CD14-positive monocyte (primary cell): ENCODE measurements at regions not wholly inside any gene's neighbourhood (a gene's known extent, or its start where the extent isn't known, plus 50 kb on each side); places are given as distances from the start of the nearest gene placed in this dataset.

ENCODE experiments used
- DNase-seq, 3 donors: peaks; one replicate each; pipeline ENCODE4 v3.0.0-alpha.2; 2011 to 2022
- H2AFZ ChIP-seq: 2 replicates; pipeline ENCODE4 v1.6.0; 2012; ENCODE audit warnings: mild to moderate bottlenecking, low read depth, low read length, inconsistent platforms; ENCODE audit not compliant: insufficient read depth, poor library complexity, severe bottlenecking
- H3K27ac ChIP-seq, 2 donors: 1 replicate in 1 of 2; 2 replicates in 1 of 2; pipeline ENCODE4 v1.5.1; 2012 to 2013; ENCODE audit warnings: low read length in 2 of 2, control low read depth in 1 of 2, inconsistent platforms in 1 of 2, low read depth in 1 of 2, mild to moderate bottlenecking in 1 of 2
- H3K27me3 ChIP-seq, 2 donors: one replicate each; pipeline versions ENCODE4 v1.6.0 to v1.6.1; 2011 to 2013; ENCODE audit warnings: low read length in 2 of 2; ENCODE audit not compliant: control insufficient read depth in 2 of 2, insufficient read depth in 2 of 2
- H3K36me3 ChIP-seq, 2 donors: replicated peaks in 1 of 2; 1 replicate in 1 of 2; 2 replicates in 1 of 2; pipeline versions ENCODE4 v1.5.1 to v1.6.1; 2012 to 2013; ENCODE audit warnings: low read length in 2 of 2, control low read depth in 1 of 2, inconsistent platforms in 1 of 2, mild to moderate bottlenecking in 1 of 2; ENCODE audit not compliant: insufficient read depth in 2 of 2, control insufficient read depth in 1 of 2
- H3K4me1 ChIP-seq, 2 donors: 1 replicate in 1 of 2; 2 replicates in 1 of 2; pipeline versions ENCODE4 v1.5.1 to v1.6.1; 2012 to 2013; ENCODE audit warnings: low read length in 2 of 2, control low read depth in 1 of 2, inconsistent platforms in 1 of 2, mild to moderate bottlenecking in 1 of 2, moderate library complexity in 1 of 2; ENCODE audit not compliant: insufficient read depth in 2 of 2, control insufficient read depth in 1 of 2
- H3K4me2 ChIP-seq: replicated peaks from 2 replicates; pipeline ENCODE3; 2012; ENCODE audit warnings: low read length, moderate library complexity, mild to moderate bottlenecking; ENCODE audit not compliant: poor library complexity, severe bottlenecking; ENCODE audit errors: extremely low read depth
- H3K4me3 ChIP-seq, 3 experiments: fragments of 200-600 bp in 1 of 3; sonication (generic) in 1 of 3; replicated peaks in 1 of 3; 1 replicate in 2 of 3; 2 replicates in 1 of 3; pipeline ENCODE4 v1.5.1; 2011 to 2013; ENCODE audit warnings: low read length in 3 of 3, mild to moderate bottlenecking in 3 of 3, control low read depth in 2 of 3, low read depth in 2 of 3, inconsistent platforms in 1 of 3, moderate library complexity in 1 of 3
- H3K79me2 ChIP-seq: 2 replicates; pipeline ENCODE4 v1.6.0; 2012; ENCODE audit warnings: mild to moderate bottlenecking, control low read depth, inconsistent platforms, low read length, moderate library complexity; ENCODE audit not compliant: insufficient read depth
- H3K9ac ChIP-seq: 2 replicates; pipeline ENCODE4 v1.6.0; 2017; ENCODE audit warnings: low read length, mild to moderate bottlenecking; ENCODE audit not compliant: insufficient read depth, poor library complexity, severe bottlenecking
- H3K9me3 ChIP-seq, 2 donors: replicated peaks in 1 of 2; 1 replicate in 1 of 2; 2 replicates in 1 of 2; pipeline versions ENCODE4 v1.5.1 to v1.6.1; 2012 to 2013; ENCODE audit warnings: low read length in 2 of 2, control low read depth in 1 of 2; ENCODE audit not compliant: control insufficient read depth in 1 of 2, insufficient read depth in 1 of 2
- H4K20me1 ChIP-seq: 2 replicates; pipeline ENCODE4 v1.6.0; 2012; ENCODE audit warnings: mild to moderate bottlenecking, low read length, control low read depth, moderate library complexity; ENCODE audit not compliant: insufficient read depth
- H3K27ac Mint-ChIP-seq, 7 donors: one replicate each; pipeline ENCODE4 v1.8.0; 2020; ENCODE audit warnings: mild to moderate bottlenecking in 7 of 7, mixed read lengths in 7 of 7, moderate library complexity in 6 of 7, inconsistent platforms in 2 of 7
- H3K27me3 Mint-ChIP-seq, 3 donors: one replicate each; pipeline ENCODE4 v1.8.0; 2021 to 2022; ENCODE audit warnings: low read depth in 3 of 3, mild to moderate bottlenecking in 3 of 3, mixed read lengths in 3 of 3, moderate library complexity in 3 of 3, inconsistent platforms in 1 of 3
- H3K36me3 Mint-ChIP-seq, 2 donors: one replicate each; pipeline ENCODE4 v1.8.0; 2020; ENCODE audit warnings: mixed read lengths in 2 of 2, inconsistent platforms in 1 of 2, mild to moderate bottlenecking in 1 of 2
- H3K4me1 Mint-ChIP-seq: one replicate; pipeline ENCODE4 v1.8.0; 2020; ENCODE audit warnings: mild to moderate bottlenecking, mixed read lengths
- H3K4me3 Mint-ChIP-seq, 2 donors: one replicate each; pipeline ENCODE4 v1.8.0; 2020; ENCODE audit warnings: mild to moderate bottlenecking in 2 of 2, mixed read lengths in 2 of 2, moderate library complexity in 1 of 2
- H3K9me3 Mint-ChIP-seq, 7 donors: one replicate each; pipeline ENCODE4 v1.8.0; 2020 to 2022; ENCODE audit warnings: mixed read lengths in 7 of 7, mild to moderate bottlenecking in 6 of 7, moderate library complexity in 6 of 7, inconsistent platforms in 2 of 7
- CTCF ChIP-seq: fragments of 200-600 bp; IDR thresholded peaks from one replicate; pipeline ENCODE4 v1.8.0; 2022; ENCODE audit warnings: antibody characterized with exemption, mild to moderate bottlenecking
- WGBS: methylation state at CpG from one replicate; pipeline ENCODE4 v1.1.5; 2013; ENCODE audit warnings: missing lambda C conversion rate; ENCODE audit not compliant: insufficient coverage; 5-methylcytosine and 5-hydroxymethylcytosine counted together
- intact Hi-C, 2 donors: fragments of 100-400 bp; cut with micrococcal nuclease; formaldehyde crosslinking; loops; one replicate each; pipeline versions ENCODE4 v1.15.0 to v1.15.1; 2023

- H3K4me1 Mint-ChIP-seq = no peaks in the 10 kb centered on the region
- H3K9ac ChIP-seq = no peak overlapping the region
- H3K4me2 ChIP-seq = no peak overlapping the region
- no peak overlapping the region for H3K4me3 Mint-ChIP-seq
- H3K9me3 Mint-ChIP-seq = peaks cover 0 to 4% (median 0%) of the 10 kb centered on the region in 7 donors
- no peaks in the 10 kb centered on the region for H3K36me3 ChIP-seq
- H2AFZ ChIP-seq = no peak overlapping the region
- no peaks in the 10 kb centered on the region for H3K27me3 Mint-ChIP-seq
- H3K9me3 ChIP-seq = peaks cover 6 to 8% of the 10 kb centered on the region in 2 donors
- no peaks in the 10 kb centered on the region for H3K36me3 Mint-ChIP-seq
- 83% methylated on average over 6 of the region's 6 CpGs for WGBS
- no peak overlapping the region for H3K27ac Mint-ChIP-seq
- H3K27ac ChIP-seq = no peak overlapping the region
- intact Hi-C loops = no loop called here
- no peaks in the 10 kb centered on the region for H3K27me3 ChIP-seq
- no peak for TF ChIP-seq CTCF
- H3K4me3 ChIP-seq = no peak overlapping the region
- H4K20me1 ChIP-seq = no peaks in the 10 kb centered on the region
- H3K79me2 ChIP-seq = no peaks in the 10 kb centered on the region
- H3K4me1 ChIP-seq = no peaks in the 10 kb centered on the region
- DNase-seq = no peak
Observed at GRCh38 chr5:4636378-4636777, 503.8 kb upstream of the ADAMTS16 start.

- Mint-ChIP-seq H3K4me3 (no peak overlapping the region), H3K36me3 (no peaks in the 10 kb centered on the region), H3K9me3 (peaks cover 0 to 12% (median 1%) of the 10 kb centered on the region in 7 donors), H3K4me1 (no peaks in the 10 kb centered on the region), H3K27ac (no peak overlapping the region), H3K27me3 (no peaks in the 10 kb centered on the region)
- H3K27me3 ChIP-seq = no peaks in the 10 kb centered on the region
- no peak for TF ChIP-seq CTCF
- no peak for DNase-seq
- H3K27ac ChIP-seq = no peak overlapping the region
- H3K9me3 ChIP-seq = peaks cover 11 to 16% of the 10 kb centered on the region in 2 donors
- no peak overlapping the region for H3K4me3 ChIP-seq
- intact Hi-C loops = no loop called here
- H3K79me2 ChIP-seq = no peaks in the 10 kb centered on the region
- no peak overlapping the region for H3K9ac ChIP-seq
- H3K36me3 ChIP-seq = no peaks in the 10 kb centered on the region
- H4K20me1 ChIP-seq = no peaks in the 10 kb centered on the region
- no peak overlapping the region for H2AFZ ChIP-seq
- 100% methylated on average over 3 of the region's 11 CpGs for WGBS
- H3K4me2 ChIP-seq = no peak overlapping the region
- H3K4me1 ChIP-seq = no peaks in the 10 kb centered on the region
Observed at GRCh38 chr5:4639946-4640345, 500.2 kb upstream of the ADAMTS16 start.
